GM18499 (cell line): ENCODE measurements at regions not wholly inside any gene's neighbourhood (a gene's known extent, or its start where the extent isn't known, plus 50 kb on each side); places are given as distances from the start of the nearest gene placed in this dataset.

Experiments used
- ATAC-seq: cut with Tn5 transposase; IDR thresholded peaks from one replicate; pipeline ENCODE4 v1.9.1; 2021; ENCODE audit warnings: moderate number of reproducible peaks; ENCODE audit not compliant: insufficient read depth, unreplicated experiment

- no peak for ATAC-seq
Measured at GRCh38 chr13:90412980-90413379, 934.5 kb upstream of the MIR17HG start.

- ATAC-seq, result no peak
Measured at GRCh38 chr13:90413548-90413947, 933.9 kb upstream of the MIR17HG start.

- ATAC-seq, result no peak
Measured at GRCh38 chr13:90414691-90415596, 932.5 kb upstream of the MIR17HG start.

GRCh38 chr13:90415902-90416301 lies 931.6 kb upstream of the MIR17HG start:
- no peak for ATAC-seq

- no peak for ATAC-seq
Measured at GRCh38 chr13:90416519-90416918, 931.0 kb upstream of the MIR17HG start.

GRCh38 chr13:90416938-90417337 lies 930.5 kb upstream of the MIR17HG start:
- no peak for ATAC-seq

GRCh38 chr13:90420683-90421082 lies 926.8 kb upstream of the MIR17HG start:
- ATAC-seq, result no peak

GRCh38 chr13:90427322-90428272 lies 919.9 kb upstream of the MIR17HG start:
- ATAC-seq, result no peak

- ATAC-seq, result no peak
Measured at GRCh38 chr13:90428522-90429210, 918.8 kb upstream of the MIR17HG start.

- no peak for ATAC-seq
Measured at GRCh38 chr13:90430127-90430526, 917.4 kb upstream of the MIR17HG start.

- no peak for ATAC-seq
Measured at GRCh38 chr13:90436697-90437096, 910.8 kb upstream of the MIR17HG start.

GRCh38 chr13:90438576-90438975 lies 908.9 kb upstream of the MIR17HG start:
- ATAC-seq, result no peak

- ATAC-seq, result no peak
Measured at GRCh38 chr13:90443268-90443667, 904.2 kb upstream of the MIR17HG start.

GRCh38 chr13:90444232-90444631 lies 903.3 kb upstream of the MIR17HG start:
- no peak for ATAC-seq

- ATAC-seq, result no peak
Measured at GRCh38 chr13:90445179-90445578, 902.3 kb upstream of the MIR17HG start.

GRCh38 chr13:90447034-90447733 lies 900.3 kb upstream of the MIR17HG start:
- ATAC-seq, result no peak

GRCh38 chr13:90447734-90448101 lies 899.8 kb upstream of the MIR17HG start:
- no peak for ATAC-seq

GRCh38 chr13:90448466-90449037 lies 898.9 kb upstream of the MIR17HG start:
- no peak for ATAC-seq

- ATAC-seq, result no peak
Measured at GRCh38 chr13:90453342-90453741, 894.1 kb upstream of the MIR17HG start.
